Endothelial cell of umbilical vein (primary cell): ENCODE measurements at regions not wholly inside any gene's neighbourhood (a gene's known extent, or its start where the extent isn't known, plus 50 kb on each side); places are given as distances from the start of the nearest gene placed in this dataset.

Source experiments
- BruUV-seq: library from RNA; stranded (reverse); fragments of 400-500 nt; replicated peaks from 2 replicates; lab custom pipeline; 2021; lab: Mats Ljungman, UMichigan
- CTCF ChIA-PET: fragments of 300-600, 350-600 bp; sonication (Branson Sonifier 250); formaldehyde crosslinking; loops from one replicate; lab custom pipeline; 2021; ENCODE audit warnings: antibody characterized with exemption, inconsistent platforms; lab: Charles Lee
- POLR2A ChIA-PET: fragments of 300-600, 350-600 bp; sonication (Branson Sonifier 250); formaldehyde crosslinking; loops from one replicate; lab custom pipeline; 2021; ENCODE audit warnings: antibody characterized with exemption, inconsistent platforms; lab: Charles Lee
- DNase-seq: peaks from one replicate; pipeline ENCODE4 v3.0.0-alpha.2; 2011; ENCODE audit warnings: low read depth, low spot score
- FAIRE-seq: peaks from 2 replicates; lab custom pipeline; 2011; peaks lifted over from hg19 to GRCh38; lab: Jason Lieb, UNC
- H2AFZ ChIP-seq: 2 replicates; pipeline ENCODE4 v1.6.0; 2012; ENCODE audit warnings: low read depth, low read length, control low read depth, inconsistent platforms
- H3K27ac ChIP-seq: 2 replicates; pipeline ENCODE4 v1.5.1; 2011; ENCODE audit warnings: low read depth, mild to moderate bottlenecking, control low read depth, low read length, moderate library complexity; ENCODE audit not compliant: insufficient read depth
- H3K27me3 ChIP-seq, 2 experiments: 2 replicates each; pipeline versions ENCODE4 v1.6.0 to v1.6.1; 2011; ENCODE audit warnings: low read length in 2 of 2, mixed read lengths in 1 of 2; ENCODE audit not compliant: control insufficient read depth in 2 of 2, insufficient read depth in 2 of 2
- H3K36me3 ChIP-seq, 2 experiments: 2 replicates in 1 of 2; 3 replicates in 1 of 2; pipeline ENCODE4 v1.5.1; 2011; ENCODE audit warnings: low read length in 2 of 2, mild to moderate bottlenecking in 1 of 2, moderate library complexity in 1 of 2; ENCODE audit not compliant: control insufficient read depth in 2 of 2, insufficient read depth in 2 of 2; ENCODE audit errors: extremely low read depth in 1 of 2
- H3K4me1 ChIP-seq: 3 replicates; pipeline ENCODE4 v1.5.1; 2011; ENCODE audit warnings: mild to moderate bottlenecking, low read length; ENCODE audit not compliant: control insufficient read depth, insufficient read depth; ENCODE audit errors: extremely low read depth
- H3K4me2 ChIP-seq: 2 replicates; pipeline ENCODE4 v1.6.1; 2011; ENCODE audit warnings: low read length, control low read depth, mixed read lengths; ENCODE audit not compliant: insufficient read depth
- H3K4me3 ChIP-seq, 3 experiments: fragments of 200-600 bp in 1 of 3; sonication (generic), shearing (Covaris generic) in 1 of 3; replicated peaks in 1 of 3; 2 replicates each; pipeline ENCODE4 v1.5.1; 2011 to 2016; ENCODE audit warnings: control low read depth in 3 of 3, low read length in 3 of 3, mild to moderate bottlenecking in 2 of 3, inconsistent platforms in 1 of 3, low read depth in 1 of 3, moderate library complexity in 1 of 3; ENCODE audit not compliant: insufficient read depth in 1 of 3
- H3K79me2 ChIP-seq: 2 replicates; pipeline ENCODE4 v1.6.0; 2012; ENCODE audit warnings: low read length, inconsistent platforms; ENCODE audit not compliant: control insufficient read depth, insufficient read depth
- H3K9ac ChIP-seq: replicated peaks from 2 replicates; pipeline ENCODE3; 2011; ENCODE audit warnings: low read length, control low read depth; ENCODE audit not compliant: insufficient read depth; ENCODE audit errors: extremely low read depth
- H3K9me1 ChIP-seq: replicated peaks from 3 replicates; pipeline ENCODE4 v1.6.0; 2011; ENCODE audit warnings: mild to moderate bottlenecking, low read length; ENCODE audit not compliant: control insufficient read depth, insufficient read depth; ENCODE audit errors: extremely low read depth
- H3K9me3 ChIP-seq: replicated peaks from 2 replicates; pipeline ENCODE4 v1.5.1; 2012; ENCODE audit warnings: low read length, inconsistent platforms; ENCODE audit not compliant: control insufficient read depth, insufficient read depth
- H4K20me1 ChIP-seq: replicated peaks from 2 replicates; pipeline ENCODE3; 2011; ENCODE audit warnings: mild to moderate bottlenecking, low read length; ENCODE audit not compliant: control insufficient read depth, insufficient read depth; ENCODE audit errors: extremely low read depth
- CTCF ChIP-seq, 2 donors: IDR thresholded peaks; 1 replicate in 1 of 2; 2 replicates in 1 of 2; pipeline ENCODE4 v1.5.1; 2011; ENCODE audit warnings: low read length in 2 of 2, mild to moderate bottlenecking in 2 of 2, moderate library complexity in 2 of 2, control low read depth in 1 of 2, inconsistent platforms in 1 of 2, low read depth in 1 of 2; ENCODE audit not compliant: insufficient read depth in 1 of 2; ENCODE audit errors: extremely low read depth in 1 of 2
- EZH2 ChIP-seq: IDR thresholded peaks from 2 replicates; pipeline ENCODE4 v1.6.1; 2012; ENCODE audit warnings: borderline replicate concordance, low read depth, mild to moderate bottlenecking, moderate library complexity, low read length, inconsistent platforms; ENCODE audit not compliant: severe bottlenecking
- FOS ChIP-seq: IDR thresholded peaks from 2 replicates; pipeline ENCODE4 v1.6.1; 2011; ENCODE audit warnings: mild to moderate bottlenecking, low read length, moderate library complexity, borderline replicate concordance; ENCODE audit not compliant: insufficient read depth
- GATA2 ChIP-seq: IDR thresholded peaks from 2 replicates; pipeline ENCODE4 v1.7.0; 2011; ENCODE audit warnings: low read depth, mild to moderate bottlenecking, moderate library complexity, mixed read lengths, low read length; ENCODE audit not compliant: insufficient read length, insufficient read depth
- JUN ChIP-seq: IDR thresholded peaks from 2 replicates; pipeline ENCODE4 v1.6.1; 2011; ENCODE audit warnings: borderline replicate concordance, low read depth; ENCODE audit not compliant: insufficient read length, insufficient read depth
- MAX ChIP-seq: IDR thresholded peaks from 2 replicates; pipeline ENCODE4 v1.6.1; 2011; ENCODE audit not compliant: insufficient read depth, insufficient read length
- MYC ChIP-seq: IDR thresholded peaks from one replicate; pipeline ENCODE4 v1.6.1; 2011; ENCODE audit warnings: mild to moderate bottlenecking, low read depth, low read length
- POLR2AphosphoS5 ChIP-seq: IDR thresholded peaks from 2 replicates; pipeline ENCODE4 v1.6.1; 2012; ENCODE audit warnings: low read depth, mild to moderate bottlenecking, control low read depth, low read length, moderate library complexity; ENCODE audit not compliant: insufficient read depth
- dilution Hi-C: fragments of 300-500 bp; cut with MboI; formaldehyde crosslinking; loops from one replicate; pipeline ENCODE4 v1.15.0; 2019; ENCODE audit warnings: low sequenced_read_pairs; ENCODE audit not compliant: extremely low pct_ligation_motif_present
- intact Hi-C: fragments of 100-400 bp; cut with micrococcal nuclease; formaldehyde crosslinking; loops from one replicate; pipeline ENCODE4 v1.10.0; 2022

- ChIA-PET POLR2A (no interaction called here), CTCF (no interaction called here)
- Histone ChIP-seq H3K9me3 (no peaks in the 10 kb centered on the region), H2AFZ (no peak overlapping the region), H3K27ac (no peak overlapping the region), H3K79me2 (no peaks in the 10 kb centered on the region), H3K4me1 (no peaks in the 10 kb centered on the region), H3K4me2 (no peak overlapping the region), H3K36me3 (no peaks in the 10 kb centered on the region), H3K9ac (no peak overlapping the region), H3K27me3 (no peaks in the 10 kb centered on the region), H3K9me1 (no peaks in the 10 kb centered on the region), H3K4me3 (no peak overlapping the region), H4K20me1 (no peaks in the 10 kb centered on the region)
- no peak for DNase-seq
- TF ChIP-seq GATA2 (no peak), POLR2AphosphoS5 (no peak), MYC (no peak), EZH2 (no peak), CTCF (IDR thresholded peaks at IDR 0.05; ENCODE audit: extremely low read depth in 1 of 2, insufficient read depth in 1 of 2, low read depth in 1 of 2, low read length in 2 of 2) (no peak), FOS (no peak), MAX (no peak), JUN (no peak)
- BruUV-seq, result no TSS peak
- intact Hi-C loops (no loop called here), dilution Hi-C loops (no loop called here)
- FAIRE-seq, result no peak
Observed at GRCh38 chr3:110971010-110971601, 100.5 kb upstream of the NECTIN3 start.
